Peyer's patch (tissue), 4 donors: ENCODE measurements at regions not wholly inside any gene's neighbourhood (a gene's known extent, or its start where the extent isn't known, plus 50 kb on each side); places are given as distances from the start of the nearest gene placed in this dataset.

Source experiments
- CTCF ChIP-seq, 6 experiments: fragments of 450-650 bp in 4 of 6; fragments of 200-600 bp in 2 of 6; sonication (generic) in 1 of 6; IDR thresholded peaks; one replicate each; pipeline ENCODE4 v1.5.1; 2017 to 2019; ENCODE audit warnings: antibody characterized with exemption in 6 of 6, mild to moderate bottlenecking in 3 of 6, moderate library complexity in 1 of 6
- POLR2A ChIP-seq, 2 donors: fragments of 450-650 bp; IDR thresholded peaks; one replicate each; pipeline ENCODE4 v1.5.1; 2017; ENCODE audit warnings: antibody characterized with exemption in 2 of 2, mild to moderate bottlenecking in 2 of 2, moderate library complexity in 2 of 2

GRCh38 chr22:48872271-48873190, 955.1 kb downstream of the BRD1 start:
- TF ChIP-seq CTCF (IDR thresholded peaks at IDR 0.05) = no peak
- TF ChIP-seq POLR2A (IDR thresholded peaks at IDR 0.05) = no peak
